ENCODE measurements at regions not wholly inside any gene's neighbourhood (a gene's known extent, or its start where the extent isn't known, plus 50 kb on each side); places are given as distances from the start of the nearest gene placed in this dataset.

GRCh38 chr9:116099821-116100220, 53.8 kb upstream of the PAPPA start:
- Histone ChIP-seq H3K27ac (no peak overlapping the region), H3K9me3 (no peaks in the 10 kb centered on the region), H3K27me3 (peaks cover 0 to 4% (median 0%) of the 10 kb centered on the region in 4 donors), H3K36me3 (no peaks in the 10 kb centered on the region), H3K4me3 (no peak overlapping the region), H3K4me1 (peaks cover 0 to 2% (median 0%) of the 10 kb centered on the region in 3 donors)
- FAIRE-seq (no peak), ATAC-seq (no peak), DNase-seq (no peak)
- 45 to 64% methylated on average over 1 of the region's 1 CpG for WGBS, 2 donors
- intact Hi-C loops (cut with DNase I): no loop called here
- TF ChIP-seq, protein P1, sequence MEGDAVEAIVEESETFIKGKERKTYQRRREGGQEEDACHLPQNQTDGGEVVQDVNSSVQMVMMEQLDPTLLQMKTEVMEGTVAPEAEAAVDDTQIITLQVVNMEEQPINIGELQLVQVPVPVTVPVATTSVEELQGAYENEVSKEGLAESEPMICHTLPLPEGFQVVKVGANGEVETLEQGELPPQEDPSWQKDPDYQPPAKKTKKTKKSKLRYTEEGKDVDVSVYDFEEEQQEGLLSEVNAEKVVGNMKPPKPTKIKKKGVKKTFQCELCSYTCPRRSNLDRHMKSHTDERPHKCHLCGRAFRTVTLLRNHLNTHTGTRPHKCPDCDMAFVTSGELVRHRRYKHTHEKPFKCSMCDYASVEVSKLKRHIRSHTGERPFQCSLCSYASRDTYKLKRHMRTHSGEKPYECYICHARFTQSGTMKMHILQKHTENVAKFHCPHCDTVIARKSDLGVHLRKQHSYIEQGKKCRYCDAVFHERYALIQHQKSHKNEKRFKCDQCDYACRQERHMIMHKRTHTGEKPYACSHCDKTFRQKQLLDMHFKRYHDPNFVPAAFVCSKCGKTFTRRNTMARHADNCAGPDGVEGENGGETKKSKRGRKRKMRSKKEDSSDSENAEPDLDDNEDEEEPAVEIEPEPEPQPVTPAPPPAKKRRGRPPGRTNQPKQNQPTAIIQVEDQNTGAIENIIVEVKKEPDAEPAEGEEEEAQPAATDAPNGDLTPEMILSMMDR (IDR thresholded peaks at IDR 0.05): no peak

- DNase-seq: no peak
- Histone ChIP-seq H3K36me3 (no peaks in the 10 kb centered on the region), H3K4me1 (peaks cover 0 to 2% (median 0%) of the 10 kb centered on the region in 3 donors), H3K27me3 (peaks cover 0 to 4% (median 0%) of the 10 kb centered on the region in 4 donors), H3K27ac (no peak overlapping the region), H3K9me3 (no peaks in the 10 kb centered on the region), H3K4me3 (no peak overlapping the region)
- intact Hi-C loops (cut with DNase I): no loop called here
- no peak for FAIRE-seq
- no peak for ATAC-seq
- WGBS, 2 donors: 47 to 67% methylated on average over 3 of the region's 3 CpGs
- TF ChIP-seq, protein P1 (IDR thresholded peaks at IDR 0.05): no peak
Observed at GRCh38 chr9:116100711-116101121, 52.9 kb upstream of the PAPPA start.

GRCh38 chr9:116101516-116101915, 52.1 kb upstream of the PAPPA start:
- ATAC-seq (peak in 2 of 4 donors; percentile 52 to 60), FAIRE-seq (no peak), DNase-seq (no peak)
- Histone ChIP-seq H3K4me1 (peaks cover 0 to 2% (median 0%) of the 10 kb centered on the region in 3 donors), H3K27me3 (peaks cover 0 to 4% (median 0%) of the 10 kb centered on the region in 4 donors), H3K27ac (no peak overlapping the region), H3K9me3 (no peaks in the 10 kb centered on the region), H3K4me3 (no peak overlapping the region), H3K36me3 (no peaks in the 10 kb centered on the region)
- WGBS, 2 donors: 16 to 23% methylated on average over 1 of the region's 1 CpG
- TF ChIP-seq, protein P1 (IDR thresholded peaks at IDR 0.05): no peak
- intact Hi-C loops (cut with DNase I): no loop called here

DNA sequence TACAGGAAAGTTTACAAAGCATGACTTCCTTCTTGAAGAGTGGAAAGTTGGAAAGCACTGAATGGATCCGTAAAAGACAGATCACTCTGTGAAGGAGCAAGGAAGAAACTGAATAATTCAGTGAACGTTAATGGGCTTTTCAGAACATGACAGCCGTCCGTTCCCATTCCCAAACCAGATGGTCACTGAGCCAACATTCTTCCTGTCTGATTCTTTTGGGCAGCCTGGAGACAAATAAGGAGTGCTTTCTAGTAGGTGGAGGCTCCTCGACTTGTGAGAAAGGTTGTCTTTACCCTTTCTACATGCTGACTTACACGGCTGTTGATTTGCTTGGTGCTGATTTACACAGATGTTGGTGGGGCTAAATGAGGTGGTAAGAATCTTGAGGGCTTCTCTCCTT, 51.0 kb upstream of the PAPPA start:
- WGBS, 2 donors: 62 to 75% methylated on average over 6 of the region's 6 CpGs
- DNase-seq (no peak), FAIRE-seq (no peak), ATAC-seq (no peak)
- H3K27me3 ChIP-seq: peaks cover 0 to 4% (median 0%) of the 10 kb centered on the region in 4 donors
- H3K36me3 ChIP-seq: no peaks in the 10 kb centered on the region
- H3K4me1 ChIP-seq: peaks cover 0 to 2% (median 0%) of the 10 kb centered on the region in 3 donors
- H3K9me3 ChIP-seq: no peaks in the 10 kb centered on the region
- TF ChIP-seq, protein P1 (IDR thresholded peaks at IDR 0.05): no peak
- intact Hi-C loops (cut with DNase I): no loop called here
- no peak overlapping the region for H3K4me3 ChIP-seq
- no peak overlapping the region for H3K27ac ChIP-seq
